Nucleus accumbens (tissue), 56 donors: ENCODE measurements at regions not wholly inside any gene's neighbourhood (a gene's known extent, or its start where the extent isn't known, plus 50 kb on each side); places are given as distances from the start of the nearest gene placed in this dataset.
A peak's percentile ranks its signal among the peaks of the same experiment; 100 is the strongest.

ENCODE experiments used
- DNase-seq, 56 donors: peaks; one replicate each; lab custom pipeline; 2025; lab: John Stamatoyannopoulos, UW

GRCh38 chr5:67297802-67298532, 101.4 kb upstream of the CD180 start:
- DNase-seq: no peak

- peak in 1 of 56 donors; percentile 12 for DNase-seq
Measured at GRCh38 chr5:67297376-67297775, 100.8 kb upstream of the CD180 start.

GRCh38 chr5:67294266-67294938, 97.8 kb upstream of the CD180 start:
- DNase-seq: no peak

GRCh38 chr5:67293226-67293625, 96.6 kb upstream of the CD180 start:
- DNase-seq: no peak

- DNase-seq: peak in 1 of 56 donors; percentile 53
Measured at GRCh38 chr5:67292201-67292940, 95.8 kb upstream of the CD180 start.

GRCh38 chr5:67291671-67292070, 95.1 kb upstream of the CD180 start:
- DNase-seq: peak in 41 of 56 donors; percentile 4 to 78 (median 42)

GRCh38 chr5:67291066-67291465, 94.5 kb upstream of the CD180 start:
- no peak for DNase-seq

GRCh38 chr5:67290655-67291054, 94.1 kb upstream of the CD180 start:
- DNase-seq: no peak

GRCh38 chr5:67289763-67290521, 93.3 kb upstream of the CD180 start:
- DNase-seq: peak in 5 of 56 donors; percentile 9 to 26 (median 16)

- DNase-seq: peak in 11 of 56 donors; percentile 6 to 46 (median 21)
Measured at GRCh38 chr5:67287510-67288268, 91.1 kb upstream of the CD180 start.

GRCh38 chr5:67286006-67286405, 89.4 kb upstream of the CD180 start:
- DNase-seq: no peak

GRCh38 chr5:67283988-67284487, 87.4 kb upstream of the CD180 start:
- DNase-seq: peak in 4 of 56 donors; percentile 22 to 54 (median 43)

- peak in 50 of 56 donors; percentile 4 to 87 (median 62) for DNase-seq
Measured at GRCh38 chr5:67283275-67283987, 86.8 kb upstream of the CD180 start.

GRCh38 chr5:67281874-67282273, 85.3 kb upstream of the CD180 start:
- DNase-seq: no peak

GRCh38 chr5:67273689-67274356, 77.2 kb upstream of the CD180 start:
- no peak for DNase-seq

GRCh38 chr5:67272453-67273130, 76.0 kb upstream of the CD180 start:
- no peak for DNase-seq

- DNase-seq: peak in 54 of 56 donors; percentile 16 to 93 (median 70)
Measured at GRCh38 chr5:67268231-67269021, 71.8 kb upstream of the CD180 start.
